ENCODE measurements at regions not wholly inside any gene's neighbourhood (a gene's known extent, or its start where the extent isn't known, plus 50 kb on each side); places are given as distances from the start of the nearest gene placed in this dataset.

DNA sequence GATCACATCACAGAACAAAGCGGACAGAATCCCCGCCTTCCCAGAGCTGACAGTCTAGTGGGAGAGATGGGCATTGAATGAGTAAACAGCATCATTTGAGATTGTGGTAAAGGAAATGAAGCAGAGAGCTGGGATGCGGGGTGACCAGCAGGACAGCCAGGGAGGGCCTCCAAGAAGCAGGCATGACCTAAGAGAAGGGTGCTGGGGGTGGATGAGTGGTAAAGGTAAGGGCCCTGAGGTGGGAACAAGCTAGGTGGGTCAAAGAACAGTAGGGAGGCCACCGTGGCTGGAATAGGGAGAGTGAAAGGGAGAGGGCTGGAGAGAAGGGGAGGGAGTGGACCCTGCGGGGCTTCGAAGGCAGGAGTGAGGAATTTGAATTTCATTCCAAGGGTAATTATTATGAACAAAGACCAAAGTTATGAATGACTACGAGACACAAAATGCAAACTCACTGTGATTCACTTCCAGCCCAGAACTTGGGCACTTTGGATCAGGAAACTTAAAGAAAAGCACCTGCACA is 61.4 kb downstream of the CEBPB start:
- Mint-ChIP-seq H3K9me3 (no peaks in the 10 kb centered on the region), H3K4me1 (ENCODE audit: low read depth) (no peaks in the 10 kb centered on the region), H3K4me3 (no peak overlapping the region), H3K36me3 (ENCODE audit: low read depth) (no peaks in the 10 kb centered on the region), H3K27me3 (ENCODE audit: low read depth) (peaks cover 29% of the 10 kb centered on the region), H3K27ac (no peak overlapping the region)

- Mint-ChIP-seq H3K9me3 (no peaks in the 10 kb centered on the region), H3K36me3 (ENCODE audit: low read depth) (no peaks in the 10 kb centered on the region), H3K4me1 (ENCODE audit: low read depth) (no peaks in the 10 kb centered on the region), H3K27me3 (ENCODE audit: low read depth) (peaks cover 29% of the 10 kb centered on the region), H3K27ac (no peak overlapping the region), H3K4me3 (no peak overlapping the region)
Measured at GRCh38 chr20:50252701-50253100, 62.1 kb downstream of the CEBPB start.

DNA sequence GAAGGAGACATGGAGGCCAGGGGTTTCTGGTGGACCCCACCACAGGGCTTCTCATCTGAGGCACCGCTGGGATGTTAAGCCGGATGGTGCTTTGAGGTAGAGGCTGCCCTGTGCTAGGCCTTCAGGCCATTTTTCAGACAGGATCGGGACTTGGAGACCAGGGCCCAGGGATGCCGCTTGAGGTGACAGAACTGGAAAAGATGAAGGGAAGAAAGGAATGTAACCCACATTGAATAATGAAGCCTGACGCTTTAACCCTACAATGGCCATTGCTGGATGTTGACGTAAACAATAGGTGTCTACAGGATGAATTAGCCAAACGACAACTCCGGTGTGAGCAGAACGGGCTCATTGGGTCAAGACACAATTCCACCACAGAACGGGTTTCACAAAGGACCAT is 62.5 kb downstream of the CEBPB start:
- no peak overlapping the region for H3K27ac Mint-ChIP-seq
- H3K9me3 Mint-ChIP-seq = no peaks in the 10 kb centered on the region
- peaks cover 29% of the 10 kb centered on the region for H3K27me3 Mint-ChIP-seq (ENCODE audit: low read depth)
- no peaks in the 10 kb centered on the region for H3K4me1 Mint-ChIP-seq (ENCODE audit: low read depth)
- H3K4me3 Mint-ChIP-seq = no peak overlapping the region
- H3K36me3 Mint-ChIP-seq (ENCODE audit: low read depth) = no peaks in the 10 kb centered on the region

- peaks cover 2% of the 10 kb centered on the region for H3K4me1 Mint-ChIP-seq (ENCODE audit: low read depth)
- H3K27ac Mint-ChIP-seq = no peak overlapping the region
- no peaks in the 10 kb centered on the region for H3K9me3 Mint-ChIP-seq
- no peaks in the 10 kb centered on the region for H3K36me3 Mint-ChIP-seq (ENCODE audit: low read depth)
- H3K27me3 Mint-ChIP-seq (ENCODE audit: low read depth) = peaks cover 25% of the 10 kb centered on the region
- H3K4me3 Mint-ChIP-seq = no peak overlapping the region
Measured at GRCh38 chr20:50254466-50255079, 63.9 kb downstream of the CEBPB start.

GRCh38 chr20:50256577-50256976 is 65.9 kb downstream of the CEBPB start:
- Mint-ChIP-seq H3K9me3 (no peaks in the 10 kb centered on the region), H3K36me3 (ENCODE audit: low read depth) (no peaks in the 10 kb centered on the region), H3K4me1 (ENCODE audit: low read depth) (peaks cover 14% of the 10 kb centered on the region), H3K4me3 (no peak overlapping the region), H3K27me3 (ENCODE audit: low read depth) (peaks cover 25% of the 10 kb centered on the region), H3K27ac (no peak overlapping the region)

GRCh38 chr20:50257860-50258259 is 67.2 kb downstream of the CEBPB start:
- Mint-ChIP-seq H3K9me3 (no peaks in the 10 kb centered on the region), H3K4me1 (ENCODE audit: low read depth) (peaks cover 14% of the 10 kb centered on the region), H3K4me3 (no peak overlapping the region), H3K27me3 (ENCODE audit: low read depth) (peaks cover 18% of the 10 kb centered on the region), H3K36me3 (ENCODE audit: low read depth) (no peaks in the 10 kb centered on the region), H3K27ac (no peak overlapping the region)

DNA sequence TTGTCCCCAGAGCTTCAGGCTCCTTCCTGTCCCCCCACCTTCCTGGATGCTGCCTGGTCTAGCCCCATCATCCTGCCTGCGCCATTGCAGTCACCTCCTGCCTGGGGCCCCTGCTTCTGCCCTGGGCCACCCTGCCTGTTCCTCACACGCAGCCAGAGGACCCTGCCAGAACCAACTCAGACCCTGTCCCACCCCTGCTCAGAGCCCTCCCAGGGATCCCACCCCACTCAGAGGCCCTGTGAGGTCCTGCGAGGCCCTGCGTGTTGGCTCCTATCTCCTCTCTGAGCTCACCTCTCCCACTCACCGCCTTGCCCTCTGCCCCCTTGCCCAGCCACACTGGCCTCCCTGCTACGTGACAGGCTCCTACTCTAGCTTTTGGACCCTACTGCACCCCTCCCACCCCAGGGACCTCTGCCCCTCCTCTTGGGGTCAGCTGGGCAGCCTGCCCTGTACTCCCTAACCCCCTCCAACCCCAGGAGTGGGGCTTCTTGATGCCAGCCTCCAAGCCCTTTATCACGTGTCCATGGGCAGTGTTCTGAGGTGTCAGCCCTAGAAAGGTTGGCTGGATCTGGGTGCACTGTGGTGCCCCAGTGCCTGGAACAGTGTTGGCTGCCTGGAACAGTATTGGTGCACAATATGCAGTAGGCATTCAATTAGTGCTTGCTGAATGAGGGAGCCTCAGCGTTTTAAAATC is 68.3 kb downstream of the CEBPB start:
- H3K4me1 Mint-ChIP-seq (ENCODE audit: low read depth) = peaks cover 14% of the 10 kb centered on the region
- peaks cover 13% of the 10 kb centered on the region for H3K27me3 Mint-ChIP-seq (ENCODE audit: low read depth)
- no peaks in the 10 kb centered on the region for H3K36me3 Mint-ChIP-seq (ENCODE audit: low read depth)
- no peak overlapping the region for H3K4me3 Mint-ChIP-seq
- no peak overlapping the region for H3K27ac Mint-ChIP-seq
- H3K9me3 Mint-ChIP-seq = no peaks in the 10 kb centered on the region

DNA sequence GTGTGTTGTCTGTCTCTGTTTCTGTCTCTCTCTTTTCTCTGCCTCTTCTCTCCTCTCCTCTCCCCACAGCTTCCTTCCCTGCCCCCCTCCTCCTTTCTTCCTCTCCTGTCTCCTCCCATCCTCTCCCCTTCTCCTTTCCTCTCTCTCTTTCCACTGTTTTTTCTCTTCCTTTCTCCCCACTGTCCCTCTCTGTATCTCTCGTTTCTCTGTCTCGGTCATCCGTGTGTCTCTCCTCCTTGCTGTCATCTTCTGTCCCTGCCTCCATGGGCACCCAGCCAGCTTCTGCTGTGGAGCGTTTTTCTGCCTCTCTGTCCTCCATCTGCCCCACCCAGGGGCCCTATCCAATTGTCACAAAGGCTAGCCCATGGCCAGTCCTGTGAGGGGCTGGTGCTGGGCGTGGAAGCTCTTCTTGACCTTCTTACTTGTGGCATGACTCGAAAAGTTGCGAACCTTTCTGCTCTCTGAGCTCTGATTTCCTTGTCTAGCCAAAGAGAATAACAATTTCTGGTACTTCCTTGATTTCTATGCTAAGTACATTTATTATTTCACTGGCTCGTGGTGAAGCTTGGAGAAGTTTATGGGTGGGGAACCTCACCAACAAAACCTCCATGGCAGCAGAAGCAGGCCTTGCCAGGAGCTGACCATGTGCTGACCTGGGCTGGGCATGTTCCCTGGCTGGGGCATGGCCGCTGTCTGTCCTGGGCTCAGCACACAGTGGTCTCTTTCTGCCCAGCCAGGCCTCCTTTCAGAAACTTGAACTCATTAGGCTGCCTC is 69.3 kb downstream of the CEBPB start:
- H3K9me3 Mint-ChIP-seq = no peaks in the 10 kb centered on the region
- H3K4me3 Mint-ChIP-seq = no peak overlapping the region
- H3K36me3 Mint-ChIP-seq (ENCODE audit: low read depth) = no peaks in the 10 kb centered on the region
- H3K27me3 Mint-ChIP-seq (ENCODE audit: low read depth) = peaks cover 10% of the 10 kb centered on the region
- H3K27ac Mint-ChIP-seq = peak overlapping the region; percentile 1
- H3K4me1 Mint-ChIP-seq (ENCODE audit: low read depth) = peaks cover 14% of the 10 kb centered on the region

DNA sequence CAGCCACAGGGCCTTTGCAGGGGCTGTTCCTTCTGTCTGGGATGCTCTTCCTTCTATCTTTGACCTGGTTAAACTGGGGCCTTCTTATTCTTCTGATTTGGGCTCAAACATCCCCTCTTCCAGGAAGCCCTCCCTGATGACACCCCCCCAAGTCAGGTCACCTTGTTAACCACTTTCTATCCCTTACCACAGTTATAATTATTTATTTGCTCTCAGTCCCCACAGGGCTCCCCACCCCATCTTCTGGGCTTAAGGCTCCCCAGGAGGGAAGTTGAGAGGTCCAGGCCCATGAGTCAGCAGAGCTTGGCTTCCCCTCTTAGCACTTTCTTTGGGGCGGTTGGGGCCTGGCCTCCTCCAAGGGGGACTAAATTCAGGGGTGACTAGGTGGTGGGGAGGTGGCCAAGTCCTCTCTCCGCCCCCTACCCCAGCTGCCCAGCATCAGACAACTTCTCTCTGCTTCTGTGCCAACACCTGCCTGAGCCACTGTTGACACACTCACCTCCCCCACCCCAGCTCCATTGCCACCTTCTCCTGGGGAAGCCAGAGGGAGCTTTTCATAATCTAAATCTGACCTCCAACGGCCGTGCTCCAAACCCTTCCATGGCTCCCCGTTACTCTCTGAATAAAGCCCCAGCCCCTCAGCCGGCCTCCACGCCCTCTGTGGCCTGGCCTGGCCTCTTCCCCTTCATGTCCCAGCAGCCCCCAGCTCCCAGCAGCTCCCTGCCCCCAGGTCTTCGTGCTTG is 70.0 kb downstream of the CEBPB start:
- no peaks in the 10 kb centered on the region for H3K36me3 Mint-ChIP-seq (ENCODE audit: low read depth)
- H3K27ac Mint-ChIP-seq = no peak overlapping the region
- H3K4me3 Mint-ChIP-seq = no peak overlapping the region
- H3K27me3 Mint-ChIP-seq (ENCODE audit: low read depth) = peaks cover 3% of the 10 kb centered on the region
- peaks cover 18% of the 10 kb centered on the region for H3K4me1 Mint-ChIP-seq (ENCODE audit: low read depth)
- no peaks in the 10 kb centered on the region for H3K9me3 Mint-ChIP-seq

DNA sequence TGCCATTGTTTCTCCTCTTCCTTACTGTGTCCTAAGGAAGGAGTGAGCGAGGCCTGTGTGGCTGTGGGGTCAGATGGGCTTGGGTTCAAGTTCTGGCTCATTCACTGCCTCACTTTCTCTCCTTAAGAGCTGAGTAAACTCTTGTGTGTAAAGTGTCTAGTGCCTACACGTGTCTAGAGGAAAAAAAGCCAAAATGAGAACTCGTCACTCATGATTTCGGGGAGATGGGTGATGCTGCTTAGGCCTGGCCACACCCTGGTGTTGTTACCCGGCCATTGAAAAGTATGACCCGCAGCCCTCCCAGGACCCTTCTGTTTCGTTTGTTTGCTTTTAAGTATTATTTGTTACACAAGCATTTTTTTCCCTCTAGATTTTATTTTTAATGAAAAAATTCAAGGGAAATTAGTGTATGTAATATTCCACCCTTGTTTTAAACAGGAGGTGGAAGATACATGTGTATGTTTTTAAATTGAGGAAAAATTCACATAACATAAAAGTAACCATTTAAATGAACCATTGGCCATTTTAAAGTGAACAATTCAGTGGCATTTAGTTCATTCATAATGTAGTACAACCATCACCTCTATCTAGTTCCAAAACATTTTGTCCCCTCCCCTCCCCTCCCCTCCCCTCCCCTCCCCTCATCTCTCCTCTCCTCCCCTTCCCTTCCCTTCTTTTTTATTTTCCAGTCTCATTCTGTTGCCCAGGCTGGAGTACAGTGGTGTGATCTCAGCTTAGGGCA is 71.0 kb downstream of the CEBPB start:
- no peaks in the 10 kb centered on the region for H3K36me3 Mint-ChIP-seq (ENCODE audit: low read depth)
- H3K4me3 Mint-ChIP-seq = no peak overlapping the region
- H3K27ac Mint-ChIP-seq = no peak overlapping the region
- H3K9me3 Mint-ChIP-seq = no peaks in the 10 kb centered on the region
- H3K27me3 Mint-ChIP-seq (ENCODE audit: low read depth) = no peaks in the 10 kb centered on the region
- H3K4me1 Mint-ChIP-seq (ENCODE audit: low read depth) = peaks cover 21% of the 10 kb centered on the region

- Mint-ChIP-seq H3K27me3 (ENCODE audit: low read depth) (no peaks in the 10 kb centered on the region), H3K4me3 (no peak overlapping the region), H3K4me1 (ENCODE audit: low read depth) (peaks cover 21% of the 10 kb centered on the region), H3K27ac (no peak overlapping the region), H3K9me3 (no peaks in the 10 kb centered on the region), H3K36me3 (ENCODE audit: low read depth) (no peaks in the 10 kb centered on the region)
Measured at GRCh38 chr20:50263831-50264230, 73.2 kb downstream of the CEBPB start.

GRCh38 chr20:50264534-50265145 is 74.0 kb downstream of the CEBPB start:
- H3K27me3 Mint-ChIP-seq (ENCODE audit: low read depth) = peaks cover 4% of the 10 kb centered on the region
- H3K36me3 Mint-ChIP-seq (ENCODE audit: low read depth) = no peaks in the 10 kb centered on the region
- H3K9me3 Mint-ChIP-seq = no peaks in the 10 kb centered on the region
- H3K4me3 Mint-ChIP-seq = no peak overlapping the region
- no peak overlapping the region for H3K27ac Mint-ChIP-seq
- H3K4me1 Mint-ChIP-seq (ENCODE audit: low read depth) = peaks cover 19% of the 10 kb centered on the region

DNA sequence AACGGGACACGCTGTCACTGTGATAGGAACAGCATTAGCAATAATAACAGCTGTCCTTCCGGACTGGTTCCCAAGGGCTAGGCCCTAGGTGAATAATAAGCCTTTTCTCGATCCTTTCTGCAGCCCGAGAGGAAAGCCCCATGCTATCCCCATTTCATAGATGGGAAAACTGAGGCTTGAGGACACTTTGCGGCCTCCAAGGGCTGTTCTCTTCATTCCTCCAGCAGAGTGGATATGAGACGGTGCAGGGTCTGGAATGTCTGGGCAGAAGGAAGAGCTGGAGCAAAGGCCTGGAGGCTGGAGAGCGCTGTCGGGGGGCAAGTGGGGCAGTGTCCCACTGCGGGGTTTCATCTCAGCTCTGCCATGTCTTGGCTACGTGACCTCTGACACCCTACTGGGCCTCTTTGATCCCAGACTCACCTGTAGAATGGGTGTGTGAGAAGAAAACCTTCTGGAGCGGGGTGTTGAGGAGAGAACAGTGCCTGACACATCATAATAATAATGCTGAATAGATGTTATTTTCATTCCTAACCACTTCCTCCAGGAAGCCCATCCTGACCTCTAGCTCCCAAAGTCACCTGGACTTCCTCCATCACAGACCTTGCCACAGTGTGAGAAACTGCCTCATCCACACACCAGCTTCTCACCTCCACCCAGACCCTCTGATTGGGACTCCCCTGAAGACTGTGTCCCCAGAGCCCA is 74.8 kb downstream of the CEBPB start:
- Mint-ChIP-seq H3K4me3 (no peak overlapping the region), H3K4me1 (ENCODE audit: low read depth) (peaks cover 12% of the 10 kb centered on the region), H3K27ac (no peak overlapping the region), H3K9me3 (no peaks in the 10 kb centered on the region), H3K36me3 (ENCODE audit: low read depth) (no peaks in the 10 kb centered on the region), H3K27me3 (ENCODE audit: low read depth) (peaks cover 6% of the 10 kb centered on the region)
